ENCODE measurements at regions not wholly inside any gene's neighbourhood (a gene's known extent, or its start where the extent isn't known, plus 50 kb on each side); places are given as distances from the start of the nearest gene placed in this dataset.
"Not testable (repeated sequence)": the region's sequence is repeated elsewhere in the genome, so short reads cannot be mapped to it uniquely, and the experiment has no call there.

DNA sequence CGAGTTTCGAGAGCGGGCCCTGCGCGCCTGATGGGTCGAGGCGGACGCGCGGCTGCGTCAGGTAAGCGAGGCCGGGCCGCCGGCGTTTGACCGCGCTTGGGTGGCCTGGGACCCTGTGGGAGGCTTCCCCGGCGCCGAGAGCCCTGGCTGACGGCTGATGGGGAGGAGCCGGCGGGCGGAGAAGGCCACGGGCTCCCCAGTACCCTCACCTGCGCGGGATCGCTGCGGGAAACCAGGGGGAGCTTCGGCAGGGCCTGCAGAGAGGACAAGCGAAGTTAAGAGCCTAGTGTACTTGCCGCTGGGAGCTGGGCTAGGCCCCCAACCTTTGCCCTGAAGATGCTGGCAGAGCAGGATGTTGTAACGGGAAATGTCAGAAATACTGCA, 57.3 kb upstream of the GOLGA8R start:
- TF ChIP-seq POLR2AphosphoS5 (IDR thresholded peaks at IDR 0.05; ENCODE audit: insufficient read depth, low read depth, low read length); POLR2A (IDR thresholded peaks at IDR 0.05; ENCODE audit: low read depth, low read length); EZH2 (IDR thresholded peaks at IDR 0.05; ENCODE audit: borderline replicate concordance, low read depth, low read length, severe bottlenecking); JUN (IDR thresholded peaks at IDR 0.05; ENCODE audit: borderline replicate concordance, insufficient read depth, insufficient read length, low read depth); MYC (IDR thresholded peaks at IDR 0.05; ENCODE audit: low read depth, low read length); FOS (IDR thresholded peaks at IDR 0.05; ENCODE audit: borderline replicate concordance, insufficient read depth, low read length): not testable (repeated sequence)
- TF ChIP-seq, protein P1, sequence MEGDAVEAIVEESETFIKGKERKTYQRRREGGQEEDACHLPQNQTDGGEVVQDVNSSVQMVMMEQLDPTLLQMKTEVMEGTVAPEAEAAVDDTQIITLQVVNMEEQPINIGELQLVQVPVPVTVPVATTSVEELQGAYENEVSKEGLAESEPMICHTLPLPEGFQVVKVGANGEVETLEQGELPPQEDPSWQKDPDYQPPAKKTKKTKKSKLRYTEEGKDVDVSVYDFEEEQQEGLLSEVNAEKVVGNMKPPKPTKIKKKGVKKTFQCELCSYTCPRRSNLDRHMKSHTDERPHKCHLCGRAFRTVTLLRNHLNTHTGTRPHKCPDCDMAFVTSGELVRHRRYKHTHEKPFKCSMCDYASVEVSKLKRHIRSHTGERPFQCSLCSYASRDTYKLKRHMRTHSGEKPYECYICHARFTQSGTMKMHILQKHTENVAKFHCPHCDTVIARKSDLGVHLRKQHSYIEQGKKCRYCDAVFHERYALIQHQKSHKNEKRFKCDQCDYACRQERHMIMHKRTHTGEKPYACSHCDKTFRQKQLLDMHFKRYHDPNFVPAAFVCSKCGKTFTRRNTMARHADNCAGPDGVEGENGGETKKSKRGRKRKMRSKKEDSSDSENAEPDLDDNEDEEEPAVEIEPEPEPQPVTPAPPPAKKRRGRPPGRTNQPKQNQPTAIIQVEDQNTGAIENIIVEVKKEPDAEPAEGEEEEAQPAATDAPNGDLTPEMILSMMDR (IDR thresholded peaks at IDR 0.05; ENCODE audit: extremely low read depth in 1 of 2, insufficient read depth in 1 of 2, low read depth in 1 of 2, low read length in 2 of 2) = not testable (repeated sequence)
- TF ChIP-seq, protein P2, sequence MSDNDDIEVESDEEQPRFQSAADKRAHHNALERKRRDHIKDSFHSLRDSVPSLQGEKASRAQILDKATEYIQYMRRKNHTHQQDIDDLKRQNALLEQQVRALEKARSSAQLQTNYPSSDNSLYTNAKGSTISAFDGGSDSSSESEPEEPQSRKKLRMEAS (IDR thresholded peaks at IDR 0.05; ENCODE audit: insufficient read depth, insufficient read length) = not testable (repeated sequence)
